T-cell (primary cell): ENCODE measurements at regions not wholly inside any gene's neighbourhood (a gene's known extent, or its start where the extent isn't known, plus 50 kb on each side); places are given as distances from the start of the nearest gene placed in this dataset.

Experiments
- ATAC-seq, 4 experiments: fragments of 200-7000 bp in 3 of 4; fragments of 150-1000 bp in 1 of 4; cut with Tn5 transposase; replicated peaks in 1 of 4; 1 replicate in 3 of 4; 2 replicates in 1 of 4; pipeline ENCODE4 v1.10.0; 2021; ENCODE audit warnings: moderate library complexity in 3 of 4, mild to moderate bottlenecking in 2 of 4, moderate number of reproducible peaks in 1 of 4
- CTCF ChIA-PET, 2 donors: fragments of 300-600 bp; sonication (Branson Sonifier 250); formaldehyde crosslinking; loops; one replicate each; lab custom pipeline; 2022; ENCODE audit warnings: antibody characterized with exemption in 2 of 2; lab: Charles Lee
- POLR2A ChIA-PET, 2 donors: fragments of 300-600 bp; sonication (Branson Sonifier 250); formaldehyde crosslinking; loops; one replicate each; lab custom pipeline; 2022; ENCODE audit warnings: antibody characterized with exemption in 2 of 2; lab: Charles Lee
- DNase-seq, 35 experiments: peaks; one replicate each; pipeline versions ENCODE4 v3.0.0 to v3.0.0-alpha.2; 2013 to 2023
- H3K27ac ChIP-seq: one replicate; pipeline ENCODE4 v1.5.1; 2013; ENCODE audit warnings: low read length
- H3K27me3 ChIP-seq, 2 experiments: replicated peaks in 1 of 2; 1 replicate in 1 of 2; 2 replicates in 1 of 2; pipeline versions ENCODE4 v1.6.1 to v1.7.0; 2013; ENCODE audit warnings: low read length in 1 of 2, mixed read lengths in 1 of 2; ENCODE audit not compliant: control insufficient read depth in 2 of 2, insufficient read depth in 2 of 2; ENCODE audit errors: extremely low read depth in 1 of 2
- H3K36me3 ChIP-seq, 2 donors: 1 replicate in 1 of 2; 2 replicates in 1 of 2; pipeline versions ENCODE4 v1.6.1 to v1.7.0; 2013; ENCODE audit warnings: low read length in 1 of 2; ENCODE audit not compliant: control insufficient read depth in 2 of 2, insufficient read depth in 1 of 2; ENCODE audit errors: extremely low read depth in 1 of 2
- H3K4me1 ChIP-seq, 2 experiments: 1 replicate in 1 of 2; 2 replicates in 1 of 2; pipeline versions ENCODE4 v1.6.1 to v1.7.0; 2013; ENCODE audit warnings: low read length in 2 of 2, mixed read lengths in 1 of 2; ENCODE audit not compliant: insufficient read depth in 2 of 2, control insufficient read depth in 1 of 2; ENCODE audit errors: extremely low read depth in 1 of 2
- H3K4me3 ChIP-seq, 2 donors: 1 replicate in 1 of 2; 2 replicates in 1 of 2; pipeline versions ENCODE4 v1.5.1 to v1.7.0; 2013; ENCODE audit warnings: mild to moderate bottlenecking in 2 of 2, low read length in 1 of 2, moderate library complexity in 1 of 2; ENCODE audit not compliant: control insufficient read depth in 1 of 2; ENCODE audit errors: extremely low read depth in 1 of 2
- H3K9me3 ChIP-seq: 2 replicates; pipeline ENCODE4 v1.7.0; 2013
- H3K27ac Mint-ChIP-seq, 2 donors: one replicate each; pipeline ENCODE4 v1.8.0; 2020 to 2021; ENCODE audit warnings: mild to moderate bottlenecking in 2 of 2, mixed read lengths in 2 of 2
- H3K27me3 Mint-ChIP-seq, 2 donors: one replicate each; pipeline ENCODE4 v1.8.0; 2021 to 2022; ENCODE audit warnings: mixed read lengths in 2 of 2
- H3K36me3 Mint-ChIP-seq: one replicate; pipeline ENCODE4 v1.8.0; 2021; ENCODE audit warnings: mixed read lengths
- H3K4me1 Mint-ChIP-seq, 3 donors: one replicate each; pipeline ENCODE4 v1.8.0; 2020 to 2022; ENCODE audit warnings: mixed read lengths in 3 of 3, mild to moderate bottlenecking in 1 of 3
- H3K4me3 Mint-ChIP-seq, 3 donors: one replicate each; pipeline ENCODE4 v1.8.0; 2020 to 2022; ENCODE audit warnings: mild to moderate bottlenecking in 3 of 3, mixed read lengths in 3 of 3, moderate library complexity in 3 of 3
- H3K9me3 Mint-ChIP-seq, 3 donors: one replicate each; pipeline ENCODE4 v1.8.0; 2020 to 2022; ENCODE audit warnings: mixed read lengths in 3 of 3
- WGBS: methylation state at CpG from one replicate; pipeline ENCODE4 v1.1.5; 2013; ENCODE audit warnings: missing lambda C conversion rate; ENCODE audit not compliant: insufficient coverage; 5-methylcytosine and 5-hydroxymethylcytosine counted together

DNA sequence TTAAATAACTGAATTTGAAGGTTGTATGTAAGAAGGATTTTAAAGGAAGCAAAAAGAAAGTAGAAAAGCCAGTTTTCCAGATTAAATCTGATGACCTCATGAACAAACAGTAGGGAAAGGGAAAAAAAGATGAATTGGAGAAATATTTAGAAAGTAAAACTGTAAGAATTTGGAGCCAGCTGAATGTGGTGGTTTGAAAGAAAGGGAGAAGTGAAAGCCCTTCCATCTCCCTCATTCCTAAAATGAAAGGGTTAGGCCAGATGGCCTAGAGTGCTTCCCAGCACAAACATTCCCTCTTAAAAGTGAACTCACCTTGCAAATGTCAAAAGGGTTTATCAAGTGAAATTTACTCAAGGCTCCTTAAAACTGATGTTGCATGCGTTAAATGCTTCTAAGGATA is 139.3 kb upstream of the COL21A1 start:
- CTCF ChIA-PET = no interaction called here
- Mint-ChIP-seq H3K27ac (no peak overlapping the region), H3K4me1 (no peaks in the 10 kb centered on the region), H3K4me3 (no peak overlapping the region), H3K36me3 (no peaks in the 10 kb centered on the region), H3K27me3 (peaks cover 4 to 9% of the 10 kb centered on the region in 2 donors), H3K9me3 (peaks cover 0 to 11% (median 0%) of the 10 kb centered on the region in 3 donors)
- Histone ChIP-seq H3K4me1 (no peaks in the 10 kb centered on the region), H3K4me3 (no peak overlapping the region), H3K9me3 (no peaks in the 10 kb centered on the region), H3K36me3 (no peaks in the 10 kb centered on the region), H3K27me3 (no peaks in the 10 kb centered on the region), H3K27ac (no peak overlapping the region)
- WGBS = no CpG with 5 or more reads among the region's 1 CpG
- POLR2A ChIA-PET = no interaction called here
- no peak for DNase-seq
- ATAC-seq = no peak

DNA sequence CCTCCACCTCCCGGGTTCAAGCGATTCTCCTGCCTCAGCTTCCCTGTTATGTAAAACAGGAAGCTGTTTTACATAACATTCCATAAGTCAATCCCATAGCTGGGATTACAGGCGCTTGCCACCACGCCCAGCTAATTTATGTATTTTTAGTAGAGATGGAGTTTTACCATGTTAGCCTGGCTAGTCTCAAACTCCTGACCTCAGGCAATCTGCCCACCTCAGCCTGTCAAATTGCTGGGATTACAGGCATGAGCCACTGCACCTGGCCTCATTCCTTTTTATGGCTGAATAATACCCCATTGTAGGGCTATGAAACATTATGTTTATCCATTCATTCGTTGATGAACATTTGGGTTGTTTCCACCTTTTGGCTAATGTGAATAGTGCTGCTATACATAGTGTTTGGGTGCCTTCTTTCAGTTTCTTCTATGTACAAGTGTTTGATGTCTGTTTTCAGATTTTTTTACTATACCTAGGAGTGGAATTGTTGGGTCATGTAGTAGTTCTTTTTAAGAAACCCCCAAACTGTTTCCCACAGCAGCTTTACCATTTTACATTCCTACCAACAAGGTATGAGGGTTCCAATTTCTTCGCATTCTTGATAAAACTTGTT is 138.7 kb upstream of the COL21A1 start:
- no peak for DNase-seq
- H3K4me1 ChIP-seq = no peaks in the 10 kb centered on the region
- Mint-ChIP-seq H3K27ac (no peak overlapping the region), H3K9me3 (peaks cover 0 to 11% (median 0%) of the 10 kb centered on the region in 3 donors), H3K27me3 (peaks cover 4 to 9% of the 10 kb centered on the region in 2 donors), H3K36me3 (no peaks in the 10 kb centered on the region), H3K4me3 (no peak overlapping the region), H3K4me1 (no peaks in the 10 kb centered on the region)
- no peaks in the 10 kb centered on the region for H3K9me3 ChIP-seq
- WGBS = no CpG with 5 or more reads among the region's 6 CpGs
- H3K4me3 ChIP-seq = no peak overlapping the region
- ATAC-seq = no peak
- H3K36me3 ChIP-seq = no peaks in the 10 kb centered on the region
- H3K27me3 ChIP-seq = no peaks in the 10 kb centered on the region
- CTCF ChIA-PET = no interaction called here
- POLR2A ChIA-PET = no interaction called here
- H3K27ac ChIP-seq = no peak overlapping the region

DNA sequence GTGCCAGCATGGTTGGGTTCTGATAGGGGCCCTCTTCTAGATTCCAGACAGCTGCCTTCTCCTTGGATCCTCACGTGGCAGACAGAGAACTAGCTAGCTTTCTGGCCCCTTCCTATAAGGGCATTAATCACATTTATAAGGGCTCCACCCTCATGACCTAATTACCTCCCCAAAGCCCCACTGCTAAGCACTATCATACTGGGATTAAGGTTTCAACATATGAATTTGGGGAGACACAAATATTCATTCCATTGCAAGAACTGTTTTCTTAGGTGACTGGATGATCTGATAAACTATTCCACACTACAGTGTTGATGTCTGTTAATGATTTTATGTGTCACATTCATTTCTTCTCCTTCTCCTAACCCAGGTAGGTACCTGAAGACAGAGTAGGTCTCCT is 135.8 kb upstream of the COL21A1 start:
- H3K27ac Mint-ChIP-seq = no peak overlapping the region
- Histone ChIP-seq H3K36me3 (no peaks in the 10 kb centered on the region), H3K27ac (no peak overlapping the region), H3K4me3 (no peak overlapping the region), H3K4me1 (no peaks in the 10 kb centered on the region), H3K27me3 (peaks cover 0 to 5% of the 10 kb centered on the region in 2 experiments), H3K9me3 (no peaks in the 10 kb centered on the region)
- CTCF ChIA-PET = no interaction called here
- H3K36me3 Mint-ChIP-seq = no peaks in the 10 kb centered on the region
- H3K9me3 Mint-ChIP-seq = no peaks in the 10 kb centered on the region
- H3K4me3 Mint-ChIP-seq = no peak overlapping the region
- ATAC-seq = no peak
- no peak for DNase-seq
- no peaks in the 10 kb centered on the region for H3K4me1 Mint-ChIP-seq
- peaks cover 0 to 5% of the 10 kb centered on the region in 2 donors for H3K27me3 Mint-ChIP-seq
- no CpG with 5 or more reads among the region's 1 CpG for WGBS
- POLR2A ChIA-PET = no interaction called here

DNA sequence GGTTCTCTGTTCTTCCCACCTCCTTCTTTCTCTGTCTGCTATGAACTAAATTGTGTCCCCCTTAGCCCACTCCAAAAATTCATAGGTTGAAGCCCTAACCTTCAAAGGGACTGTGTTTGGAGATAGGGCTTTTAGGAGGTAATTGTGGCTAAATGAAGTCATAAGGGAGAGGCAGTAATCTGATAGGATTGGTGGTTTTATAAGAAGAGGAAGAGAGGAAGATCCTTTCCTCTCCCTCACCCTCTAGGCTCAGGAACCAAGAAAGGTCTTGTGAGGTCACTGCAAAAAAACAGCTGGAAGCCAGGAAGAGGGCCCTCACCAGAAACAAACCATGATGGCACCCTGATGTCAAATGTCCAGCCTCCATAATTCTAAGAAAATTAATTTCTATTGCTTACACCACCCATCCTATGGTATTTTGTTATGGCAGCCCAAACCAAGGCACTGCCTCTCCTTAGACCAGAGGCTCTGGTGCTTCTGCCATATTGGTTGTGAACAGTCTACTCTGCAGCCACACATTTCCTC is 135.1 kb upstream of the COL21A1 start:
- no peak for DNase-seq
- Mint-ChIP-seq H3K27ac (no peak overlapping the region), H3K4me3 (no peak overlapping the region), H3K36me3 (no peaks in the 10 kb centered on the region), H3K27me3 (peaks cover 0 to 5% of the 10 kb centered on the region in 2 donors), H3K4me1 (no peaks in the 10 kb centered on the region), H3K9me3 (no peaks in the 10 kb centered on the region)
- ChIA-PET CTCF (no interaction called here), POLR2A (no interaction called here)
- Histone ChIP-seq H3K36me3 (no peaks in the 10 kb centered on the region), H3K27me3 (peaks cover 0 to 5% of the 10 kb centered on the region in 2 experiments), H3K9me3 (no peaks in the 10 kb centered on the region), H3K27ac (no peak overlapping the region), H3K4me1 (no peaks in the 10 kb centered on the region), H3K4me3 (no peak overlapping the region)
- ATAC-seq = no peak

DNA sequence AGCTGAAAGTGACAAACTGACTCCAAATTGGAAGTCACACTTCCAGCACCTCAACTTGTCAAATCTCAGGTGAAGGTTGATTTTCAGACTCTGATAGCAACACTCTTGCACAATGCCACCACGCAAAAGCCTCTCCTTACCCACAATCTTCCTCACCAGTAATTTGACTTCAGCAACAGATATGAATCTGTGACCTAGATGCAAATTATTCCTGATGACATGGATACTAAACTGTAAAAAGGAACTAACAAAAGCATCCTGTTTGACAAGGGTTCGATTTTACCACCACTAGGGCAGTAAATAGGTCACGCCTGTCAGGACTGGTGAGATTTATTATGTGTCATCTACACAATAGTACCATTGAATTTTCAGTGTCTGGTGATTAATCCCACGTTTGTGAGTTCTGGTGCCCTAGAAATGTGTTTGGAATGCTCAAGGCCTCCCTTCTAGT is 134.4 kb upstream of the COL21A1 start:
- peaks cover 0 to 5% of the 10 kb centered on the region in 2 experiments for H3K27me3 ChIP-seq
- ChIA-PET CTCF (no interaction called here), POLR2A (no interaction called here)
- H3K4me1 ChIP-seq = no peaks in the 10 kb centered on the region
- Mint-ChIP-seq H3K4me3 (no peak overlapping the region), H3K36me3 (no peaks in the 10 kb centered on the region), H3K9me3 (no peaks in the 10 kb centered on the region), H3K27ac (no peak overlapping the region), H3K4me1 (no peaks in the 10 kb centered on the region), H3K27me3 (peaks cover 0 to 5% of the 10 kb centered on the region in 2 donors)
- DNase-seq (no peak), ATAC-seq (no peak)
- H3K9me3 ChIP-seq = no peaks in the 10 kb centered on the region
- no peak overlapping the region for H3K27ac ChIP-seq
- no peaks in the 10 kb centered on the region for H3K36me3 ChIP-seq
- WGBS = 88% methylated on average over 1 of the region's 4 CpGs
- no peak overlapping the region for H3K4me3 ChIP-seq

DNA sequence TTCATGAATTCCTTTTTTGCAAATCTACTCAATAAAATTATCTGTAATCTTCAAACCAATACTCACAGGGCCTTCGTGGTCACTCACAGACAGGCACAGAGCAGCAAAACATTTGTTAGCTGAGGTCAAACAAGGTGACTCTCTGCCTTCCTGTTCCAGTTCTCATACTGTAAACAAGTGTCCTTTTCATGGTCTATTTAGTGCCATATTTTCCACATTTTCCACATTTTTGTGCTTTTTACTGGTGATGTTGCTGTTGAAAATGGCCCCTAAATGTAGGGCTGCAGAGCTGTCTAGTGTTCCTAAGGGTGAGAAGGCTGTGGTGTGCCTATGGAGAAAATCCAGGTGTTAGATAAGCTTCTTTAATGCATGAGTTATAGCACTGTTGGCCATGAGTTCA is 133.1 kb upstream of the COL21A1 start:
- no peak overlapping the region for H3K4me3 ChIP-seq
- 67% methylated on average over 1 of the region's 1 CpG for WGBS
- CTCF ChIA-PET = interaction anchor here in 1 of 2 donors (0.5 kb wide), 1 partner anchor 16 kb away, joined by 5 read pairs; no protein-coding TSS in a partner anchor

More for the DNA sequence above, 133.1 kb upstream of the COL21A1 start:
- H3K4me3 Mint-ChIP-seq = no peak overlapping the region
- no peaks in the 10 kb centered on the region for H3K4me1 ChIP-seq
- no peaks in the 10 kb centered on the region for H3K4me1 Mint-ChIP-seq
- ATAC-seq (no peak), DNase-seq (no peak)
- H3K9me3 Mint-ChIP-seq = no peaks in the 10 kb centered on the region
- H3K27me3 Mint-ChIP-seq = peaks cover 0 to 5% of the 10 kb centered on the region in 2 donors
- H3K27ac Mint-ChIP-seq = no peak overlapping the region
- no peaks in the 10 kb centered on the region for H3K36me3 ChIP-seq
- no peaks in the 10 kb centered on the region for H3K36me3 Mint-ChIP-seq
- H3K27ac ChIP-seq = no peak overlapping the region
- peaks cover 0 to 5% of the 10 kb centered on the region in 2 experiments for H3K27me3 ChIP-seq
- POLR2A ChIA-PET = interaction anchor here in 1 of 2 donors (0.7 kb wide), 1 partner anchor 30 kb away, joined by 3 read pairs; no protein-coding TSS in a partner anchor
- H3K9me3 ChIP-seq = no peaks in the 10 kb centered on the region
